Stimulated activated CD8-positive, alpha-beta memory T cell treated with anti-CD3 and anti-CD28 coated beads, Interleukin-7, amount 100 ng/mL, for 1 hour (primary cell): ENCODE measurements at regions not wholly inside any gene's neighbourhood (a gene's known extent, or its start where the extent isn't known, plus 50 kb on each side); places are given as distances from the start of the nearest gene placed in this dataset.

Source experiments
- DNase-seq, 2 donors: peaks; one replicate each; pipeline ENCODE4 v3.0.0-alpha.2; 2020; ENCODE audit warnings: low read depth in 2 of 2

- no peak for DNase-seq
Measured at GRCh38 chr12:127293507-127294310, 973.3 kb upstream of the TMEM132C start.

DNA sequence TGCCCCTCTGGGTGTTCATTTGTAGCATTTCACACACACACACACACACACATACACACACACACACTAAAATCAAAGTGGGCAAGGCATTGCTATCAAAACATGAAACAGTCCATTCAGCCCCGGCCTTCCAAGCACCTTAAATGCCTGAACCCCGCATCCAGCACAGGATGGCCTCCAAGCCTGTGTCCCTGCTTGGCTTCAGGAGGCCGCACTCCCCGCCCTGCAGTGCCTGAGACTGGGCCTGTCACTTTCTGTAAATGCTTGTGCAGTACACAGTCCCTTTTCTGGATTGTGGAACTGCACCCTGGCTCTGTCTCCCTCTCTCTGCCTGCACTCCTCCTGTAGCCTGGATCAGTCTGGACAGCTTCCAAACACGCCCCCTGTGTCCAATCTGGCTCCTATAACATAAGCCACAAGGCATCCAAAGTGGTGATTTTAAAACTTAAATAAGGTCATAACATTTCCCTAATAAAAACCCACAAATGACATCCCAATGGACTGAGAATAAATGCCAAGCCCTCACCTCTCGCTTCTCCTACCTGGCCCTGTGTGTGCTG lies 972.2 kb upstream of the TMEM132C start:
- DNase-seq, result no peak

DNA sequence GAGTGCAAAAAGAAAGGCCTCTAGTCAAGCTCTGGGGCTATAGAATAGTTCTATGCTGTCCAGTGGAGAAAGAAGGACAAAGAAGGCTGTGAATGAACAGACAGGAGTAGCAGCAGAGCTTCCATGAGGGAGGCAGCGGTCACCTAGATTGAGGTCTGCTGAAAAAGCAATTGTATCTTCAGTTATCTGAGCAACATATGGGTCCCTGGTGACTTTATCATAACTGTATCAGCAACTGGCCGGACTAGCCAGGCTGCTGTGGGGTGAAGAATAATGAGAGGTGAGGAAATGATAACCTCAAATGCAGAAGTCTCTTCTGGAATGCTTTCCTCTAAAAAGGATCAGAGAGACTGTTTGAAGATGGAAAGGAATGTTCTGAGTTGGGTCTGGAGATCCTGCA lies 971.3 kb upstream of the TMEM132C start:
- no peak for DNase-seq

DNA sequence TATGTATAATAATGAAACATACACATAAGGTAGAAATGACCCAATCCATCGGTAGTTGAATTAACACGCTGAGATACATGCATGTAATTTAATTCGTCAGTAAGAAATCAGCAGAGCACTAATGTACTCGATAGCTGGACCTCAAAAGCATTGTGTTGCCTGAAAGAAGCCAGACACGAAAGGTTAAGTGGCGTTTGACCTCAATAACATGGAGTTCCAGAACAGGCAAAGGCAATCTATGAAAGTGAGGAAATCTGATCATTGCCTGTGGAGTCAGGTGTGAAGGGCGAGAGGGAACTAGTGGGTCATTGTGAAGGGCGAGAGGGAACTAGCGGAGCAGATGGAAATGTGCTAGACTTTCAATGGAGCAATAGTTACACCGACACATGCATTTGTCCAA lies 970.4 kb upstream of the TMEM132C start:
- DNase-seq, result no peak

DNA sequence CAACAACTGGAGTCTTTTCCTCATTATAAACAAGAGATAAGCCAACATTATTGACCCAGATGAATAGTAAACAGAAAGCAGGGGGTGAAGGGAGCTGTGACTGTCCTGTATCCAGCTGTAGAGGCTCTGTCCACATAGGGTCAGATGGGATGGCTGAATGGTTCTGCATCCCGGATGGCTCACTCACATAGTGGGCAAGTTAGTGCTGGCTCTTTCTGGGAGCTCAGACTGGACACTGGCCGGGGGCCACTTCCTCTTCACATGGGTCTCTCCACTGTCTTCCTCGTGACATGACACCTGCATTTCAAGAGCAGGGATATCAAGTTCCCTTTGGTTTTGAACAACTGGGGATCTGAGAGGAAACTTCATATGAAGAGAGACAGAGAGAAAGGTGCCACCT lies 969.6 kb upstream of the TMEM132C start:
- no peak for DNase-seq

GRCh38 chr12:127300075-127300474 lies 966.9 kb upstream of the TMEM132C start:
- no peak for DNase-seq

- no peak for DNase-seq
Measured at GRCh38 chr12:127300753-127301152, 966.2 kb upstream of the TMEM132C start.

DNA sequence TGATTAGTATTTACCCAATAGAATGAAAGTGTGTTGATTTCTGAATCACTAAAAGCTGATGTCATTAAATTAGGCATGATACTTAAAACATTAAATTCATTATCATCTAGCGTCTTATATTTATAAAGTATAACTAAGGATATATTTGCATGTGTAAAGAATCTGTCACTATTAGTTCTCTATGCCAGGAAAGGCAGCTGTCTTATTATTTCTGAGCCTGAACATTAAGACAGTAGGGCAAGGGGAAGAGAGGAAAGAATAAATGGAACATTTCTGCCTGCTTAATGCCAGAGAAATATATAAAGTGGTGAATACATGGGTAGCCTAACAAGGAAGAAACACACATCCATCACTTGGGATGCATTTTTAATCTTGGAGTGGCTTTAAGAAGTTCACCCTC lies 965.1 kb upstream of the TMEM132C start:
- DNase-seq, result no peak

GRCh38 chr12:127304751-127305725 lies 961.9 kb upstream of the TMEM132C start:
- no peak for DNase-seq

- no peak for DNase-seq
Measured at GRCh38 chr12:127306604-127307215, 960.3 kb upstream of the TMEM132C start.

DNA sequence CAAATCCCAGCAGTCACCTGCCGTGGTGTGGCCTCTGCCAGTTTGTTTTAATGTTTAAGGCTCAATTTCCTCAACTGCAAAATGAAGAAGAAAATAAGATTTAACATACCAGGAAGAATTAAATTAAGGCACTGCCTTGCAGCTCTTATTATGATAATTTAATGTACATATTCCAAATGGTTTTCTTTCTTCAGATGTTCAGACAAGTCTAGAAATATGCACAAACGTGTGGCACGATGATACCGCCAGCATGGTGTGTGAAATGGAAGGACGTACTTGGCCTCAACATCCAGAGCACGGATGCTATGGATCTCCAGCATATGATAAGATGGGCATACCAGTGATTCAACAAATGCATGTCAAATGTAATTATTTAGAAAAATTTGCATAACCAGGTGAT lies 959.4 kb upstream of the TMEM132C start:
- DNase-seq, result no peak

DNA sequence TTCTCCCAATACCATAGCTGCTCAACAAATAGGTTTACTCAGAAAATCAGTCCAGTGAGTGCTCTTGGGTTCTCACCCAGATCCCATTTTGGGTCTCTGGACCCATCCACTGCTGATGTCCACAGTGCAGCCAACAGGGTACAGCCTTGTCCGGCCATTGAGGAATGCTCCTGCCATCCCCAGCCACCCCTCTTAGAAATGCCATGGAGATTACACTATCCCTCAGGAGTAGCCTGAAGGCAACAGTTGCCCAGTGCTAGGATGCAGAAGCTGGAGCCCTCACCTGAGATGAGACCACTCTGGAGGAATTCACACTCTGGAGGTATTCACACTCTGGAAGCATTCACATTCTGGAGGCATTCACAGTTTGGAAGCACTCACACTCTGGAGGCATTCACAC lies 958.8 kb upstream of the TMEM132C start:
- DNase-seq, result no peak

DNA sequence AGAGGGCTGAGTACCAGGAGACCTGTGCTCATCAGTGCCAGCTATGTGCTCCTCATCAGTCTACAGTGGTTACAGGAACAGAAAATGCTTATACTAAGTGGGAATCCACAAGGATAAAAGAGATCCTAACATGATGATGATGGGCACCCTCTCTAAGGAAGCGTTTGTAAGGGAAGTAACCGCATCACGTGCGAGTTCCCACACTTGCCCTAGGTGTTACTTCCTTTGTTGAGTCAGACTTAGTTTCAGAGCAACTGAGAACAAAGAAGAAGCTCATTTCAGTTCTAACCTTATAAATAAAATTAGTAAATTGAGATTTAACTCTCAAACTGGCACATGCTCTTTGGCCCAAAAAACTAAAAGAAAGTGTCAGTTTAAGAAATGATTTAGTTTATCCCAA lies 956.4 kb upstream of the TMEM132C start:
- DNase-seq, result no peak

DNA sequence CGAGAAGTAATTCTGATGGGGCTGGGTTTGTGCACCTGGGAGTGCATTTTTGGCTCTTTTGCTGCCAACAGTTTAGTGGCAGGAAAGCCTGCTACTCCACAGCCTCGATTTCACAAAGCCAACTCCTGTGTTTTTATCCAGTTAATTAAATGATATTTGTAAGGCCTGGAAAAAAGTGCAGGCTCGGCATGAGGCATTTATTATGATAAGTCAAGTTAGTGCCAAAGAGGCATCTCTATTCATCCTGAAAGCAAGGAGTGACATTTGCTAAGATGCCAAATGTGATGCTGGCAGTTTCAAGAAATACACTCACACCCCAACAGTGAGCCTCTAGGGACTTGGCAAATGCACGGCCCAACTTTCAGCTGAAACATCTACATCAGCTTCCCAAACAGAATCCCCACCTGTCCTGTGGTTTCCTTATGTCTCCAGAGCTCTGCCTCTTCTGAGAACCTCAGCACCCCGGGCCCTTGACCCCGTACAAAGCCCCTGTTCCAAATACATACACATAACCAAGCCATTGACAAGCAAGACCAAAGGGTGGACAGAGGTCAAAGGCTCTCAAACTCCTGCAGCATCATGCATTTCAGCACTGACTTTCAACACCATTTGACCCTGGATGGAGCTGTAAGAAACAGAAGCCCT lies 955.1 kb upstream of the TMEM132C start:
- no peak for DNase-seq

DNA sequence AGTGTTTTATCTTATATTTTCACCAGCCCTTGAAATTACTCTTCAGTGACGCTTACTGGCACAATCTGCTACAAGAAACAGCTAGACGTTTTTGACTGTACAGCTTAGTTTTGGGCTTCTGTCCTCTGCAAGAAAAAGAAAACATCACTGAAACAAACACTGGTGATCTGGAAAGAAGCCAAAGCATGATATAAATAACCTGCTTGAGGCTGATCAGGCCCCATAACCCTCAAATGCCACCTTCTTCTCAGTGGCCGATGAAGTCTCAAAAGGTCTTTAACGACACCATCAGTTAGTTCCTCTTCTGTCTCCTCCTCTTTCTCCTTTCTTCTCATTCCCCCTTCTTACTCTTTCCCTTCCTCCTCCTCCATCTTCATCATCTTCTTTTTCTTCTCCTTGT lies 942.3 kb upstream of the TMEM132C start:
- DNase-seq, result no peak

GRCh38 chr12:127327986-127328385 lies 939.0 kb upstream of the TMEM132C start:
- DNase-seq, result no peak

GRCh38 chr12:127328867-127329266 lies 938.1 kb upstream of the TMEM132C start:
- DNase-seq, result no peak

- no peak for DNase-seq
Measured at GRCh38 chr12:127334365-127334764, 932.6 kb upstream of the TMEM132C start.

DNA sequence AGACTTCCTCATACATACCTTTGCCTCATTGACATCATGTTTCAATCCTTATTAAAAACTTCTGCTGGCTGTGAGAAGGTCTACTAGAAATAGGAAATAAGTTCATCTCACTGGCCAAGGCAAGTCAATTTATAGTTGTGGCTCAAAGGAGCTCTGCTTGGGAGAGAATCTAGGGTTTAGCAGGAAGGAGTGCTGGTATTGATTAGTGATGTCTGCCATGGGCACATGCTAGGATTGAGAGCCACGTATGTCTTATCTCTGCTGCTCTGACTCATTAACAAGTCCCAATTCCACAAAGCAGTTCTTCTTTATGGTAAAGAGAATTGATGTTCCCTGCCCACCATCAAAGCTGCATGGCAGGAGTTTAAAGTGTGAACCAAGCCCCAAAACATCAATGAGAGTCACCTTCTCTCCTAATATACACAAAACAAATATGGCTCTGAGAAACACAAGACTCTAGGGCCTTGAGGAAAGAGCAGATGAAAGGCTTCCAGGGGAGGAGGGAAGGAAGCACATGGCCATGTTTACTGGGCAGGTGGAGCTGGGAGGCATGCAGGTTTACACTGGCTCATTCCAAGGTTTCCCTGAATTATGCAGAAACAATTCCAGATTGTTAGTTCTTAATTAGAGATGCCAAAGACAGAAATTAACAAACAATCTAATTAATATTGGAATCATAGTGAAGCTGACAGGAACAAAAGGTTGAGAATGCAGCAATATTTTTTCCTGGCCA lies 931.9 kb upstream of the TMEM132C start:
- no peak for DNase-seq

GRCh38 chr12:127336416-127336815 lies 930.6 kb upstream of the TMEM132C start:
- DNase-seq, result no peak

GRCh38 chr12:127339065-127339464 lies 927.9 kb upstream of the TMEM132C start:
- no peak for DNase-seq
